A549 (cell line): ENCODE measurements at regions not wholly inside any gene's neighbourhood (a gene's known extent, or its start where the extent isn't known, plus 50 kb on each side); places are given as distances from the start of the nearest gene placed in this dataset.

Experiments used
- ATAC-seq, 2 experiments: fragments of 200-7000 bp in 1 of 2; fragments of >200 bp in 1 of 2; cut with Nextera tagmentation in 1 of 2; cut with Tn5 transposase in 1 of 2; 3 replicates each; pipeline versions ENCODE4 v1.8.0 to v1.9.1; 2018 to 2020; ENCODE audit warnings: mild to moderate bottlenecking in 1 of 2, moderate library complexity in 1 of 2
- CTCF ChIA-PET: fragments of 300-600 bp; sonication (Branson Sonifier 250); formaldehyde crosslinking; extraction: SDS; loops from one replicate; lab custom pipeline; 2021; ENCODE audit warnings: antibody characterized with exemption, inconsistent platforms; lab: Yijun Ruan, JAX
- POLR2A ChIA-PET: fragments of 350-600 bp; formaldehyde crosslinking; extraction: SDS; loops from one replicate; lab custom pipeline; 2021; ENCODE audit warnings: antibody characterized with exemption, inconsistent platforms; lab: Yijun Ruan, JAX
- DNase-seq, 2 experiments: peaks; one replicate each; pipeline versions ENCODE4 v3.0.0 to v3.0.0-alpha.2; 2011 to 2016; ENCODE audit warnings: low read depth in 1 of 2, low spot score in 1 of 2
- FAIRE-seq: peaks from 2 replicates; lab custom pipeline; 2011; peaks lifted over from hg19 to GRCh38; lab: Jason Lieb, UNC
- H3K27ac ChIP-seq, 2 experiments: fragments of >200 bp; sonication (Bioruptor Twin); formaldehyde crosslinking; 3 replicates each; pipeline ENCODE4 v1.5.1; 2016 to 2017
- H3K4me1 ChIP-seq: fragments of >200 bp; sonication (Bioruptor Twin); formaldehyde crosslinking; 3 replicates; pipeline ENCODE4 v1.6.1; 2016
- H3K4me2 ChIP-seq: fragments of >200 bp; sonication (Bioruptor Twin); formaldehyde crosslinking; 3 replicates; pipeline ENCODE4 v1.6.1; 2016
- H3K4me3 ChIP-seq: fragments of >200 bp; sonication (Bioruptor Twin); formaldehyde crosslinking; 3 replicates; pipeline ENCODE4 v1.5.1; 2016
- H3K9me3 ChIP-seq: fragments of >200 bp; sonication (Bioruptor Twin); formaldehyde crosslinking; 3 replicates; pipeline ENCODE4 v1.6.1; 2016
- BCL3 ChIP-seq: fragments of >200 bp; sonication (Bioruptor Twin); formaldehyde crosslinking; IDR thresholded peaks from 3 replicates; pipeline ENCODE4 v1.6.1; 2016
- CBX8 ChIP-seq: fragments of 200-600 bp; sonication (generic); IDR thresholded peaks from 2 replicates; pipeline ENCODE4 v1.6.1; 2016
- EHF ChIP-seq: fragments of 250-450 bp; sonication (Bioruptor Pico); IDR thresholded peaks from 2 replicates; pipeline ENCODE4 v1.5.0; 2020; ENCODE audit warnings: mild to moderate bottlenecking
- EHMT2 ChIP-seq: fragments of 200-600 bp; sonication (generic); IDR thresholded peaks from 2 replicates; pipeline ENCODE4 v1.6.1; 2016; ENCODE audit warnings: antibody characterized with exemption, low read depth, mild to moderate bottlenecking, moderate library complexity
- EP300 ChIP-seq, 2 experiments: fragments of >200 bp; sonication (Bioruptor Twin); formaldehyde crosslinking; IDR thresholded peaks; 2 replicates in 1 of 2; 3 replicates in 1 of 2; pipeline ENCODE4 v1.6.1; 2016 to 2017
- ESRRA ChIP-seq: fragments of 150-350 bp; IDR thresholded peaks from 2 replicates; pipeline ENCODE4 v1.6.1; 2014; ENCODE audit warnings: mild to moderate bottlenecking, low read length, borderline replicate concordance
- FOXS1 ChIP-seq: fragments of 250-450 bp; sonication (Bioruptor Pico); IDR thresholded peaks from 2 replicates; pipeline ENCODE4 v1.5.0; 2020; ENCODE audit warnings: mild to moderate bottlenecking, moderate library complexity
- HMGXB4 ChIP-seq: fragments of 250-450 bp; sonication (Bioruptor Pico); IDR thresholded peaks from 2 replicates; pipeline ENCODE4 v1.5.0; 2021; ENCODE audit warnings: mild to moderate bottlenecking, moderate library complexity, borderline replicate concordance
- HOXA7 ChIP-seq: fragments of 250-450 bp; sonication (Bioruptor Pico); IDR thresholded peaks from 2 replicates; pipeline ENCODE4 v1.5.0; 2020; ENCODE audit warnings: mild to moderate bottlenecking, moderate library complexity
- HOXB13 ChIP-seq: fragments of 250-450 bp; sonication (Bioruptor Pico); IDR thresholded peaks from 2 replicates; pipeline ENCODE4 v1.5.0; 2020; ENCODE audit warnings: low read depth, mild to moderate bottlenecking, moderate library complexity
- HOXB5 ChIP-seq: fragments of 250-450 bp; sonication (Bioruptor Pico); IDR thresholded peaks from 2 replicates; pipeline ENCODE4 v1.5.0; 2020; ENCODE audit warnings: mild to moderate bottlenecking, moderate library complexity
- JUNB ChIP-seq: fragments of >200 bp; sonication (Bioruptor Twin); formaldehyde crosslinking; IDR thresholded peaks from 2 replicates; pipeline ENCODE4 v1.6.1; 2016
- KDM1A ChIP-seq: fragments of 200-600 bp; sonication (generic); IDR thresholded peaks from 2 replicates; pipeline ENCODE4 v1.6.1; 2016; ENCODE audit warnings: low read depth, mild to moderate bottlenecking
- KDM5A ChIP-seq: fragments of 200-600 bp; sonication (generic); IDR thresholded peaks from 2 replicates; pipeline ENCODE4 v1.6.1; 2016; ENCODE audit warnings: antibody characterized with exemption, mild to moderate bottlenecking
- MAFK ChIP-seq: fragments of 450-650 bp; IDR thresholded peaks from 2 replicates; pipeline ENCODE4 v1.6.1; 2014; ENCODE audit not compliant: partially characterized antibody
- MAX ChIP-seq: IDR thresholded peaks from 2 replicates; pipeline ENCODE4 v1.6.1; 2012
- NPAS2 ChIP-seq: fragments of 250-450 bp; sonication (Bioruptor Pico); IDR thresholded peaks from 2 replicates; pipeline ENCODE4 v1.8.0; 2022; ENCODE audit warnings: mild to moderate bottlenecking, moderate library complexity, borderline replicate concordance
- NR3C1 ChIP-seq: fragments of >200 bp; sonication (Bioruptor Twin); formaldehyde crosslinking; IDR thresholded peaks from 3 replicates; pipeline ENCODE4 v1.6.1; 2017
- PBX3 ChIP-seq: IDR thresholded peaks from 2 replicates; pipeline ENCODE4 v1.6.1; 2012
- PHF8 ChIP-seq: fragments of 200-600 bp; sonication (generic); IDR thresholded peaks from 2 replicates; pipeline ENCODE4 v1.6.1; 2016; ENCODE audit warnings: low read depth, mild to moderate bottlenecking, antibody characterized with exemption, moderate library complexity, borderline replicate concordance
- POLR2A ChIP-seq: IDR thresholded peaks from 2 replicates; pipeline ENCODE4 v1.6.1; 2012; ENCODE audit warnings: mild to moderate bottlenecking, low read length
- POLR2AphosphoS2 ChIP-seq: conservative IDR thresholded peaks from 2 replicates; pipeline ENCODE4 v1.6.1; 2012; ENCODE audit warnings: low read length, improper control_type of control experiment, inconsistent platforms
- RFX5 ChIP-seq: fragments of 450-650 bp; IDR thresholded peaks from 2 replicates; pipeline ENCODE4 v1.7.1; 2014; ENCODE audit warnings: antibody characterized with exemption, mild to moderate bottlenecking, moderate library complexity
- RNF2 ChIP-seq: fragments of 200-600 bp; sonication (generic); IDR thresholded peaks from 2 replicates; pipeline ENCODE4 v1.6.1; 2016; ENCODE audit warnings: low read depth, mild to moderate bottlenecking, antibody characterized with exemption, moderate library complexity, borderline replicate concordance
- SMC3 ChIP-seq: fragments of >200 bp; sonication (Bioruptor Twin); formaldehyde crosslinking; IDR thresholded peaks from 3 replicates; pipeline ENCODE4 v1.6.1; 2018; ENCODE audit warnings: inconsistent platforms
- TP53 ChIP-seq: fragments of 250-450 bp; sonication (Bioruptor Pico); IDR thresholded peaks from 2 replicates; pipeline ENCODE4 v1.5.0; 2021; ENCODE audit warnings: mild to moderate bottlenecking, moderate library complexity
- ZFP36 ChIP-seq: fragments of 450-650 bp; IDR thresholded peaks from 2 replicates; pipeline ENCODE4 v1.6.1; 2014; ENCODE audit warnings: borderline replicate concordance; ENCODE audit not compliant: partially characterized antibody
- ZSCAN20 ChIP-seq: fragments of 250-450 bp; sonication (Bioruptor Pico); IDR thresholded peaks from 2 replicates; pipeline ENCODE4 v1.8.0; 2022; ENCODE audit warnings: mild to moderate bottlenecking, moderate library complexity
- WGBS: methylation state at CpG from one replicate; pipeline ENCODE4 v1.1.6; 2017; ENCODE audit errors: missing lambda C conversion rate; 5-methylcytosine and 5-hydroxymethylcytosine counted together
- TF ChIP-seq, protein P1 (sequence below): IDR thresholded peaks from 2 replicates; pipeline ENCODE4 v1.6.1; 2012; ENCODE audit warnings: low read depth, borderline replicate concordance
- TF ChIP-seq, protein P2 (sequence below): fragments of >200 bp; sonication (Bioruptor Twin); formaldehyde crosslinking; IDR thresholded peaks from 3 replicates; pipeline ENCODE4 v1.5.1; 2016

DNA sequence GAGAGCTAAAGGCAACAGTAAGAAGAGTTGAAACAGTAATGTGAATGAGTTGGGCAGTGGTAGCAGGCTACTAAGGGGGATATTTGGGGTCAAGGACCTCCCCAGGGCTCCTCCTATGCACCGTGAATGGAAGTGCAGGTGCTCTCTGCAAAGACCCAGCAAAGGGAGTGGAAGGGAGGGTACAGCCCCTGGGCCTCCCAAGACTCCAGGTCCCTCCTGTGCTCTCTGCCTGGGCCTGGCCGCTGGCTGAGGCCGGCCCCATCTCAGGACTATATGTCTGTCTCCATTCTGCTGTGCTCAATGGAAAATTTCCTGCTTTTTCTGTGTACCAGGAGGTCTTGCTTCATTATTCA, 372.1 kb upstream of the MKI67 start:
- POLR2A ChIA-PET: no interaction called here
- FAIRE-seq (no peak), DNase-seq (no peak), ATAC-seq (no peak; a peak in 2 of 6 replicates)
- no peak overlapping the region for H3K4me2 ChIP-seq
- TF ChIP-seq EHMT2 (no peak), POLR2AphosphoS2 (no peak), SMC3 (no peak), NR3C1 (no peak), FOXS1 (CRISPR knock-in tag) (no peak), HMGXB4 (no peak), PHF8 (no peak), KDM5A (no peak)
- TF ChIP-seq, protein P1, sequence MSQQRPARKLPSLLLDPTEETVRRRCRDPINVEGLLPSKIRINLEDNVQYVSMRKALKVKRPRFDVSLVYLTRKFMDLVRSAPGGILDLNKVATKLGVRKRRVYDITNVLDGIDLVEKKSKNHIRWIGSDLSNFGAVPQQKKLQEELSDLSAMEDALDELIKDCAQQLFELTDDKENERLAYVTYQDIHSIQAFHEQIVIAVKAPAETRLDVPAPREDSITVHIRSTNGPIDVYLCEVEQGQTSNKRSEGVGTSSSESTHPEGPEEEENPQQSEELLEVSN: no peak
- CTCF ChIA-PET: no interaction called here
- H3K4me3 ChIP-seq: no peak overlapping the region
- no peak overlapping the region for H3K27ac ChIP-seq
- 0% methylated on average over 3 of the region's 3 CpGs for WGBS
- no peaks in the 10 kb centered on the region for H3K9me3 ChIP-seq
- no peaks in the 10 kb centered on the region for H3K4me1 ChIP-seq

DNA sequence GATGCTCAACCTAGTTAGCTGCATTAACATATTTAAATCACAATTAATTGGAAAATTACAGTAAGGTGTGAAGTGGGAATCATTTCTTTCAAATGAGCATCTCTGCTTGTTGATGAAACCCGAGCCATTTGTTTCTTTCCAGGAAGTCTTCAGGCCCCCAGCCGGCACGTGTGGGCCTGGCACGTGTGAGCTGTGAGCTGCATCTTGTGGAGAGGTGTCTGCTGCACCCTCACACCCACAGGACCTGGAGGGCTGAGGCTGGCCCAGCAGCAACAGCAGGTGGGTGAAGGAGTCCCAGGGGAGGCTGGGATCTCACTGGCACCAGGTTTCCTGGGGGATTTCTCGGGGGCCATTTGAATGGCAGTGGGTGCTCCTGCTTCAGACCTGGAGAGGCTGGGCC, 372.5 kb upstream of the MKI67 start:
- ChIA-PET CTCF (no interaction called here), POLR2A (no interaction called here)
- H3K4me1 ChIP-seq: no peaks in the 10 kb centered on the region
- H3K27ac ChIP-seq: no peak overlapping the region
- H3K4me2 ChIP-seq: no peak overlapping the region
- DNase-seq: no peak
- 5% methylated on average over 5 of the region's 5 CpGs for whole genome bisulfite sequencing
- ATAC-seq: no peak
- FAIRE-seq: no peak
- TF ChIP-seq JUNB (no peak), NR3C1 (no peak), POLR2A (no peak), TP53 (CRISPR knock-in tag) (no peak), KDM5A (no peak), HOXB13 (no peak), HOXA7 (CRISPR knock-in tag) (no peak), ZFP36 (no peak), BCL3 (no peak), RFX5 (no peak), CBX8 (no peak), EP300 (IDR thresholded peaks at IDR 0.05) (no peak), EHF (CRISPR knock-in tag) (no peak), SMC3 (no peak), KDM1A (no peak), RNF2 (no peak), ZSCAN20 (CRISPR knock-in tag) (no peak), ESRRA (no peak), PHF8 (no peak)
- TF ChIP-seq, all 56 proteins: peak for 0
- Histone ChIP-seq H3K9me3 (no peaks in the 10 kb centered on the region), H3K4me3 (no peak overlapping the region)

DNA sequence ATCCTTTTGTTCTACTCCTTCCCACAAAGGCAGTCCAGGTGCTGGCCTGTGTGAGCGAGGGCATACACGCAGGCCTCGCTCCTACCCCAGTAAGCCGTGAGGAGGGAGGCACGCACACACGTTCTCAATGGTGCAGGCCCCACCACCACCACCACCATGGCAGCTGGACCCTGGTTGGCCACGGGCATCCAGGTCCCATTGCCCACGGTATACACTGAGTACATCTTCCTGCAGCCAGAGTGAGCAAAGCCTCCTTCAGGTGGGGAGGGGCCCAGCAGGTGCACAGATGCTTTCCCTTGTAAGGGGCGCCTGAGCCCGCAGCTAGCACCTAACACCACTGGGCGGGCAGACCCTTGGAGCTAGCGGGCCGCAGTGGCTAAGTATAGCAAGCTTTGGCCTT, 373.3 kb upstream of the MKI67 start:
- POLR2A ChIA-PET: no interaction called here
- TF ChIP-seq PBX3 (no peak), HOXA7 (CRISPR knock-in tag) (no peak), HOXB5 (CRISPR knock-in tag) (no peak), NPAS2 (CRISPR knock-in tag) (no peak), EHF (CRISPR knock-in tag) (no peak), FOXS1 (CRISPR knock-in tag) (no peak), MAX (no peak), MAFK (no peak), KDM1A (no peak)
- TF ChIP-seq, protein P1: no peak
- TF ChIP-seq, protein P2, sequence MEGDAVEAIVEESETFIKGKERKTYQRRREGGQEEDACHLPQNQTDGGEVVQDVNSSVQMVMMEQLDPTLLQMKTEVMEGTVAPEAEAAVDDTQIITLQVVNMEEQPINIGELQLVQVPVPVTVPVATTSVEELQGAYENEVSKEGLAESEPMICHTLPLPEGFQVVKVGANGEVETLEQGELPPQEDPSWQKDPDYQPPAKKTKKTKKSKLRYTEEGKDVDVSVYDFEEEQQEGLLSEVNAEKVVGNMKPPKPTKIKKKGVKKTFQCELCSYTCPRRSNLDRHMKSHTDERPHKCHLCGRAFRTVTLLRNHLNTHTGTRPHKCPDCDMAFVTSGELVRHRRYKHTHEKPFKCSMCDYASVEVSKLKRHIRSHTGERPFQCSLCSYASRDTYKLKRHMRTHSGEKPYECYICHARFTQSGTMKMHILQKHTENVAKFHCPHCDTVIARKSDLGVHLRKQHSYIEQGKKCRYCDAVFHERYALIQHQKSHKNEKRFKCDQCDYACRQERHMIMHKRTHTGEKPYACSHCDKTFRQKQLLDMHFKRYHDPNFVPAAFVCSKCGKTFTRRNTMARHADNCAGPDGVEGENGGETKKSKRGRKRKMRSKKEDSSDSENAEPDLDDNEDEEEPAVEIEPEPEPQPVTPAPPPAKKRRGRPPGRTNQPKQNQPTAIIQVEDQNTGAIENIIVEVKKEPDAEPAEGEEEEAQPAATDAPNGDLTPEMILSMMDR: no peak

More for the DNA sequence above, 373.3 kb upstream of the MKI67 start:
- FAIRE-seq (no peak), ATAC-seq (no peak), DNase-seq (no peak)
- Histone ChIP-seq H3K27ac (no peak overlapping the region), H3K9me3 (no peaks in the 10 kb centered on the region), H3K4me3 (no peak overlapping the region), H3K4me2 (no peak overlapping the region), H3K4me1 (no peaks in the 10 kb centered on the region)
- CTCF ChIA-PET: no interaction called here
- WGBS: 18% methylated on average over 3 of the region's 13 CpGs
